ENCODE measurements at regions not wholly inside any gene's neighbourhood (a gene's known extent, or its start where the extent isn't known, plus 50 kb on each side); places are given as distances from the start of the nearest gene placed in this dataset.

GRCh38 chr22:49209452-49210195, 618.0 kb downstream of the BRD1 start (continued):
- TF ChIP-seq ZBTB14 (CRISPR knock-in tag; IDR thresholded peaks at IDR 0.05): no peak
- no peak for TF ChIP-seq ZNF430 (CRISPR knock-in tag; IDR thresholded peaks at IDR 0.05)
- no peak for TF ChIP-seq ZNF550 (CRISPR knock-in tag; IDR thresholded peaks at IDR 0.05; ENCODE audit: borderline replicate concordance)
- TF ChIP-seq ZXDC (CRISPR knock-in tag; IDR thresholded peaks at IDR 0.05): peak; percentile 21; the same call in 1 of the 2 replicates
- peak; percentile 59; the same call in 1 of the 2 replicates for TF ChIP-seq ELF3 (CRISPR knock-in tag; IDR thresholded peaks at IDR 0.05)
- 0 out of 2 replicates have a peak, but pooled peaks have one; percentile 30 for TF ChIP-seq ZMYM4 (CRISPR knock-in tag; IDR thresholded peaks at IDR 0.05)
- TF ChIP-seq ZNF574 (CRISPR knock-in tag; IDR thresholded peaks at IDR 0.05): 0 out of 2 replicates have a peak, but pooled peaks have one; percentile 36
- TF ChIP-seq RARA (CRISPR knock-in tag; IDR thresholded peaks at IDR 0.05): peak; percentile 21; the same call in 1 of the 2 replicates
- peak; percentile 45; the same call in 1 of the 2 replicates for TF ChIP-seq ZNF788 (CRISPR knock-in tag; IDR thresholded peaks at IDR 0.05; ENCODE audit: borderline replicate concordance)
- peak; percentile 20; the same call in 1 of the 2 replicates for TF ChIP-seq ZSCAN31 (CRISPR knock-in tag; IDR thresholded peaks at IDR 0.05; ENCODE audit: low read depth)
- TF ChIP-seq ZNF281 (CRISPR knock-in tag; IDR thresholded peaks at IDR 0.05; ENCODE audit: borderline replicate concordance): peak; percentile 97
- TF ChIP-seq ZGPAT (CRISPR knock-in tag; IDR thresholded peaks at IDR 0.05): peak; percentile 49; the same call in 1 of the 2 replicates
- TF ChIP-seq ZNF644 (CRISPR knock-in tag; IDR thresholded peaks at IDR 0.05; ENCODE audit: low read depth): no peak
- peak; percentile 47; the same call in 1 of the 2 replicates for TF ChIP-seq ZBTB7B (CRISPR knock-in tag; IDR thresholded peaks at IDR 0.05)
- peak; percentile 46; the same call in 1 of the 2 replicates for TF ChIP-seq ZNF768 (CRISPR knock-in tag; IDR thresholded peaks at IDR 0.05)
- no peak for TF ChIP-seq RORA (CRISPR knock-in tag; IDR thresholded peaks at IDR 0.05)
- no peak for TF ChIP-seq ZNF431 (CRISPR knock-in tag; IDR thresholded peaks at IDR 0.05; ENCODE audit: borderline replicate concordance, low read depth)
- TF ChIP-seq NFE2 (CRISPR knock-in tag; IDR thresholded peaks at IDR 0.05): no peak

All from HepG2 (cell line).